CD4-positive, alpha-beta memory T cell (primary cell): ENCODE measurements at regions not wholly inside any gene's neighbourhood (a gene's known extent, or its start where the extent isn't known, plus 50 kb on each side); places are given as distances from the start of the nearest gene placed in this dataset.

ENCODE experiments used
- CTCF ChIA-PET: fragments of 350-600 bp; sonication (Branson Sonifier 250); formaldehyde crosslinking; loops from one replicate; lab custom pipeline; 2021; ENCODE audit warnings: inconsistent platforms; ENCODE audit not compliant: partially characterized antibody; lab: Charles Lee
- POLR2A ChIA-PET: fragments of 350-600 bp; sonication (Branson Sonifier 250); formaldehyde crosslinking; loops from one replicate; lab custom pipeline; 2021; ENCODE audit not compliant: partially characterized antibody; lab: Charles Lee
- DNase-seq, 5 donors: peaks; one replicate each; pipeline versions ENCODE4 v3.0.0 to v3.0.0-alpha.2; 2020 to 2022; ENCODE audit warnings: mixed read lengths in 1 of 5
- H3K27ac ChIP-seq: one replicate; pipeline ENCODE4 v1.7.0; 2013; ENCODE audit warnings: low read depth, low read length
- H3K27me3 ChIP-seq: 2 replicates; pipeline ENCODE4 v1.7.0; 2013; ENCODE audit warnings: mild to moderate bottlenecking, low read length, moderate library complexity; ENCODE audit not compliant: insufficient read depth
- H3K36me3 ChIP-seq: 2 replicates; pipeline ENCODE4 v1.7.0; 2013; ENCODE audit warnings: mild to moderate bottlenecking, low read length, moderate library complexity; ENCODE audit not compliant: insufficient read depth
- H3K4me1 ChIP-seq: 2 replicates; pipeline ENCODE4 v1.7.0; 2013; ENCODE audit warnings: mild to moderate bottlenecking, low read length, moderate library complexity; ENCODE audit not compliant: insufficient read depth
- H3K4me3 ChIP-seq, 2 donors: one replicate each; pipeline ENCODE4 v1.7.0; 2013; ENCODE audit warnings: low read length in 2 of 2, mild to moderate bottlenecking in 1 of 2
- H3K9me3 ChIP-seq, 2 donors: one replicate each; pipeline ENCODE4 v1.7.0; 2013; ENCODE audit warnings: low read length in 2 of 2, control low read depth in 1 of 2; ENCODE audit not compliant: control insufficient read depth in 1 of 2
- H3K27ac Mint-ChIP-seq, 7 donors: one replicate each; pipeline ENCODE4 v1.8.0; 2020 to 2021; ENCODE audit warnings: mixed read lengths in 7 of 7, mild to moderate bottlenecking in 6 of 7, inconsistent platforms in 3 of 7, moderate library complexity in 3 of 7
- H3K27me3 Mint-ChIP-seq, 2 donors: one replicate each; pipeline ENCODE4 v1.8.0; 2020 to 2021; ENCODE audit warnings: mixed read lengths in 2 of 2
- H3K36me3 Mint-ChIP-seq, 2 donors: one replicate each; pipeline ENCODE4 v1.8.0; 2020 to 2021; ENCODE audit warnings: mixed read lengths in 2 of 2, inconsistent platforms in 1 of 2, mild to moderate bottlenecking in 1 of 2
- H3K4me1 Mint-ChIP-seq, 4 donors: one replicate each; pipeline ENCODE4 v1.8.0; 2020 to 2021; ENCODE audit warnings: mixed read lengths in 4 of 4, mild to moderate bottlenecking in 1 of 4
- H3K4me3 Mint-ChIP-seq, 8 donors: one replicate each; pipeline ENCODE4 v1.8.0; 2020 to 2021; ENCODE audit warnings: mixed read lengths in 8 of 8, mild to moderate bottlenecking in 7 of 8, moderate library complexity in 6 of 8, inconsistent platforms in 3 of 8
- H3K9me3 Mint-ChIP-seq, 8 donors: one replicate each; pipeline ENCODE4 v1.8.0; 2020 to 2021; ENCODE audit warnings: mixed read lengths in 8 of 8, mild to moderate bottlenecking in 5 of 8, inconsistent platforms in 3 of 8, moderate library complexity in 1 of 8
- intact Hi-C: fragments of 100-400 bp; cut with micrococcal nuclease; formaldehyde crosslinking; loops from one replicate; pipeline ENCODE4 v1.15.1; 2023

DNA sequence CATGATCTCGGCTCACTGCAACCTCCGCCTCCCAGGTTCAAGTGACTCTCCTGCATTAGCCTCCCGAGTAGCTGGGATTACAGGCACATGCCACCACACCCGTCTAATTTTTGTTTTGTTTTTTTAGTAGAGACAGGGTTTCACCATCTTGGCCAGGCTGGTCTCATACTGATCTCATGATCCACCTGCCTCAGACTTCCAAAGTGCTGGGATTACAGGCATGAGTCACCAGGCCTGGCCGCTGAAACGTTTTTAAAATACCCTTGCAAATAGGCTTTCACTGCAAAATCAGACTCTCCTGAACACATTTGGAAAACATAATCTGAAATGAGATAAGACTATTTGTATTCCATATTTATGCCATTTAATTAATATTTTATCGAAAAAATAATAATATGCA is 826.1 kb upstream of the CNTN5 start:
- Mint-ChIP-seq H3K4me3 (no peak overlapping the region), H3K36me3 (no peaks in the 10 kb centered on the region), H3K27ac (no peak overlapping the region), H3K9me3 (peaks cover 0 to 7% (median 2%) of the 10 kb centered on the region in 8 donors), H3K27me3 (no peaks in the 10 kb centered on the region), H3K4me1 (no peaks in the 10 kb centered on the region)
- intact Hi-C loops: no loop called here
- H3K36me3 ChIP-seq: no peaks in the 10 kb centered on the region
- POLR2A ChIA-PET: no interaction called here
- H3K4me1 ChIP-seq: no peaks in the 10 kb centered on the region
- no peaks in the 10 kb centered on the region for H3K27me3 ChIP-seq
- H3K9me3 ChIP-seq: peaks cover 0 to 2% of the 10 kb centered on the region in 2 donors
- no peak overlapping the region for H3K4me3 ChIP-seq
- no peak overlapping the region for H3K27ac ChIP-seq
- no peak for DNase-seq
- CTCF ChIA-PET: no interaction called here

DNA sequence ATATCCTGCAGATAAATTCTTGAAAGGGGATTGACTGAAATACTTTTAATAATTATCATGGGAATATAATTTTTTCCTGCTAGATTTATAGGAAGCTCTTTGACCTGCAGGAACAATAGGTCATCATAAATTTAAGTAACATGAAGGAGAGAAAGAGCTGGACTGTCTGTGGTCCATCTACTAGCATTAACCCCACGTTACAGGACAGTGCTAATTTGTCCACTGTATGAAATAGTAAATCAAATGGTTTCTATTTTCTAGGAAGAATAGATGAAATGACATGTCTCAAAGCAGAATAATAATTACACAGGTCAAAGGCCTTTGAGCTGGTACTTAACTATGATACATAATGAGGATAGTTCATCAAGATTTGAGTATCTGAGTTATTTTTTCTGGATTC is 825.4 kb upstream of the CNTN5 start:
- ChIA-PET CTCF (no interaction called here), POLR2A (no interaction called here)
- H3K4me3 ChIP-seq: no peak overlapping the region
- no peaks in the 10 kb centered on the region for H3K36me3 ChIP-seq
- Mint-ChIP-seq H3K4me3 (no peak overlapping the region), H3K27me3 (no peaks in the 10 kb centered on the region), H3K36me3 (no peaks in the 10 kb centered on the region), H3K9me3 (peaks cover 0 to 7% (median 0%) of the 10 kb centered on the region in 8 donors), H3K4me1 (no peaks in the 10 kb centered on the region), H3K27ac (no peak overlapping the region)
- no peaks in the 10 kb centered on the region for H3K4me1 ChIP-seq
- peaks cover 0 to 2% of the 10 kb centered on the region in 2 donors for H3K9me3 ChIP-seq
- H3K27me3 ChIP-seq: no peaks in the 10 kb centered on the region
- intact Hi-C loops: no loop called here
- no peak overlapping the region for H3K27ac ChIP-seq
- DNase-seq: no peak

DNA sequence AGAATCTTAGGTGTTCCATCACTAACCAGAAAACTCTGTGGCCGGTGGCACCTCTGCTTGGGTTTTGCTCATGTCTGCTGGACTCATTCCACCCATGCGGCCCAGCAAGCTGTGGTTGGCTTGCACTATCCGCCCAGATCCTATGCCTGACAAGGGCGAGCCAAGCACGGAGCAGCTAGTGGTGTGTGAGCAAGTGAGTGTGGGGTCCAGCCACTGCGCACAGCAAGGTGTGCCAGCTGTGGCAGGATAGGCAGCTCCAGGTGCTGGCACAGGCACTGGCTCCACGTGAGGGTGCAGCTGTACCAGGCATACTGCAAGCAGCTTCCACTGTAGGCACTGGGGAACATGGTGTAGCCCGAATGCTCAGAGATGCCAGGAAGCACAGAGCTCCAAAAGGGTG is 813.7 kb upstream of the CNTN5 start:
- Histone ChIP-seq H3K27me3 (no peaks in the 10 kb centered on the region), H3K27ac (no peak overlapping the region), H3K36me3 (no peaks in the 10 kb centered on the region), H3K9me3 (no peaks in the 10 kb centered on the region), H3K4me3 (no peak overlapping the region), H3K4me1 (no peaks in the 10 kb centered on the region)
- ChIA-PET POLR2A (no interaction called here), CTCF (no interaction called here)
- intact Hi-C loops: no loop called here
- peaks cover 0 to 20% (median 6%) of the 10 kb centered on the region in 8 donors for H3K9me3 Mint-ChIP-seq
- no peaks in the 10 kb centered on the region for H3K36me3 Mint-ChIP-seq
- DNase-seq: no peak
- no peak overlapping the region for H3K27ac Mint-ChIP-seq
- H3K27me3 Mint-ChIP-seq: no peaks in the 10 kb centered on the region
- no peak overlapping the region for H3K4me3 Mint-ChIP-seq
- H3K4me1 Mint-ChIP-seq: no peaks in the 10 kb centered on the region

DNA sequence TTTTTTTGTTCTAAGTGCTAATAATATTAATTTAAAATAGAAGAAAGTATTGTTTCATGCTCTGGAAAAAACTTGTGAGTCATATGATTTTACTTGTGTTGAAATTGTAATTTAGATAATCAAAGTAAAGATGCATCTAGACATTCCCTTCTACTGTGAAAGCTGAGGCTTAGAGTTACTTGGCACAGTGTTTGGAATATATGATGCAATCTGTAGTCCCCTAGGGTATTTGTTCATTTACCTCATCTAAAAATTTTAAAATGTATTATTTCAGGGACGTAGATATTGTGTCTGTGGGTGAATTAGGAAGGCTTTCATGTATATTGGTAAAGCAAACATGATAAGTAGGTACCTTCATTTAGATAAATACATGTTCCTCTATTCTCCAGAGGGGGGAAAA is 793.5 kb upstream of the CNTN5 start:
- Mint-ChIP-seq H3K27ac (no peak overlapping the region), H3K4me3 (no peak overlapping the region), H3K27me3 (no peaks in the 10 kb centered on the region), H3K36me3 (no peaks in the 10 kb centered on the region), H3K9me3 (peaks cover 0 to 7% (median 3%) of the 10 kb centered on the region in 8 donors), H3K4me1 (no peaks in the 10 kb centered on the region)
- H3K36me3 ChIP-seq: no peaks in the 10 kb centered on the region
- H3K27me3 ChIP-seq: no peaks in the 10 kb centered on the region
- DNase-seq: no peak
- ChIA-PET CTCF (no interaction called here), POLR2A (no interaction called here)
- H3K27ac ChIP-seq: no peak overlapping the region
- H3K4me1 ChIP-seq: no peaks in the 10 kb centered on the region
- no peak overlapping the region for H3K4me3 ChIP-seq
- H3K9me3 ChIP-seq: no peaks in the 10 kb centered on the region
- intact Hi-C loops: no loop called here

DNA sequence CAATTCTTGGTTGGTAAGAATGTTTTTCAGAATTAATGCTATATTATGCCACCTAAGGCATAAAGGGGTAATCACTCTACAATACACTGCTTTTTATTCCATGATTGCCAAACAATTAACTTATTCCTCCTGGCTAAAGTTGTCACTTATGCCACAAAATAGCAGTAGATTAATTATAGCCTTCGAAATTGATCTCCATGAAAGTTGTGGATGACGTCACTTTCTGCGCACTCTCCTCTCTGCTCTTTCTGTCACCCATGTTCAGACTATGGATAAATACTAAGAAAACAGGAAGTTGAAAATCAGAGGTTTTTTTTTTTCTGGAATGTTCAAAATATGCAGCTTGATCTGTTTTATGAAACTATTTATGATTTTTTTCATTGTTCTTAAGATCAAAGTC is 790.1 kb upstream of the CNTN5 start:
- no peaks in the 10 kb centered on the region for H3K36me3 Mint-ChIP-seq
- no peaks in the 10 kb centered on the region for H3K4me1 ChIP-seq
- H3K27me3 Mint-ChIP-seq: no peaks in the 10 kb centered on the region
- H3K9me3 ChIP-seq: no peaks in the 10 kb centered on the region
- no peak for DNase-seq
- intact Hi-C loops: no loop called here
- H3K36me3 ChIP-seq: no peaks in the 10 kb centered on the region
- ChIA-PET CTCF (no interaction called here), POLR2A (no interaction called here)
- H3K27ac Mint-ChIP-seq: no peak overlapping the region
- no peaks in the 10 kb centered on the region for H3K27me3 ChIP-seq
- H3K4me1 Mint-ChIP-seq: no peaks in the 10 kb centered on the region
- H3K4me3 Mint-ChIP-seq: no peak overlapping the region
- no peak overlapping the region for H3K4me3 ChIP-seq
- no peak overlapping the region for H3K27ac ChIP-seq
- peaks cover 0 to 8% (median 2%) of the 10 kb centered on the region in 8 donors for H3K9me3 Mint-ChIP-seq

DNA sequence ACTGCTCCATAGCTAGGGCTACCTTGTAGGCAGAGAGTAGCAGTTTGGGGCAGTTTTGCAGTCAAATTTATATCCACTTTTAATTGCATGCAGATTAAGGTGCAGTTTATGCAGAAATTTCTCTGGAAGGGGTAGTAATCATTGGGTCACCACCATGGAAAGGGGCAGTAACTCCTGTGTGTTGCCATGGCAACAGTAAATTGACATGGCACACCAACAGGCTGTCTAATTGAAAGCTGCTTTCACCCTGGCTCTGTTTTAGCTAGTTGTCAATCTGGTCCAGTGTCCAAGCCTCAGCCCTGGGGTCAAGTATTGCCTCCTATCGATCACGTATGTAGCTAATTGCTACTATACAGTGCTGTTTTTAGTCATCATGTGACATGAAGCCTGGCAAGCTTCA is 786.1 kb upstream of the CNTN5 start:
- Mint-ChIP-seq H3K36me3 (no peaks in the 10 kb centered on the region), H3K27me3 (no peaks in the 10 kb centered on the region), H3K4me3 (no peak overlapping the region), H3K4me1 (no peaks in the 10 kb centered on the region), H3K9me3 (peaks cover 0 to 16% (median 5%) of the 10 kb centered on the region in 8 donors), H3K27ac (no peak overlapping the region)
- DNase-seq: no peak
- Histone ChIP-seq H3K9me3 (no peaks in the 10 kb centered on the region), H3K27ac (no peak overlapping the region), H3K36me3 (no peaks in the 10 kb centered on the region), H3K4me3 (no peak overlapping the region), H3K4me1 (no peaks in the 10 kb centered on the region), H3K27me3 (no peaks in the 10 kb centered on the region)
- ChIA-PET POLR2A (no interaction called here), CTCF (no interaction called here)
- intact Hi-C loops: no loop called here

DNA sequence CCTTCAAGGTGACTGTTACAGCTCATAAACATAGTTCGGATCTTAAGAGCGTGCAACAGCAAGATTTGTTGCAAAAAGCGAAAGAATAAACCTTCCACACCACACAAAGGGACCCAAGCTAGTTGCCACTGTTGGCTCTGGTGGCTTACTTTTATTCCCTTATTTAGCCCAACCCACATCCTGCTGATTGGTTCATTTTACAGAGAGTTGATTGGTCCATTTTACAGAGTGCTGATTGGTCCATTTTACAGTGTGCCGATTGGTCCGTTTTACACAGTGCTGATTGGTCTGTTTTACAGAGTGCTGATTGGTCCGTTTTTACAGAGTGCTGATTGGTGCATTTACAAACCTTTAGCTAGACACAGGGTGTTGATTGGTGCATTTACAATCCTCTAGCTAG is 776.9 kb upstream of the CNTN5 start:
- Histone ChIP-seq H3K9me3 (no peaks in the 10 kb centered on the region), H3K4me1 (no peaks in the 10 kb centered on the region), H3K4me3 (no peak overlapping the region), H3K36me3 (no peaks in the 10 kb centered on the region), H3K27ac (no peak overlapping the region), H3K27me3 (no peaks in the 10 kb centered on the region)
- peaks cover 2 to 28% (median 8%) of the 10 kb centered on the region in 8 donors for H3K9me3 Mint-ChIP-seq
- no peak for DNase-seq
- POLR2A ChIA-PET: no interaction called here
- no peaks in the 10 kb centered on the region for H3K4me1 Mint-ChIP-seq
- H3K4me3 Mint-ChIP-seq: no peak overlapping the region
- H3K36me3 Mint-ChIP-seq: no peaks in the 10 kb centered on the region
- H3K27me3 Mint-ChIP-seq: no peaks in the 10 kb centered on the region
- H3K27ac Mint-ChIP-seq: no peak overlapping the region
- intact Hi-C loops: no loop called here
- CTCF ChIA-PET: no interaction called here

DNA sequence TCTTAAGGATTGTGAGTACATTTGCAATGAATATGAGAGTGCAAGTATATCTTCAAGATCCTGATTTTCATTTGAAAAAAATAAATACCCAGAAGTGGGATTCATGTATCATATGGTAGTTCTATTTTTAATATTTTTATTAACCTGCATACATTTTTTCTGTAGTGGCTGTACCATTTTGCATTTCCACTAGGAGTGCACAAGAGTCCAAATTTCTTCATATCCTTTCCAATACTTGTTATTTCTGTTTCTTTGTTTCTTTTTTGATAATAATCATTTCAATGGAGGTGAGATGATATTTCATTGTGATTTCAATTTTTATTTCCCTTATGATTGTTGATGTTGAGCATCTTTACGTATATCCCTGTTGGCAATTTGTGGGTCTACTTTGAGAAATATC is 759.8 kb upstream of the CNTN5 start:
- intact Hi-C loops: no loop called here

More for the DNA sequence above, 759.8 kb upstream of the CNTN5 start:
- Histone ChIP-seq H3K27ac (no peak overlapping the region), H3K4me3 (no peak overlapping the region), H3K9me3 (no peaks in the 10 kb centered on the region), H3K36me3 (no peaks in the 10 kb centered on the region), H3K27me3 (no peaks in the 10 kb centered on the region), H3K4me1 (no peaks in the 10 kb centered on the region)
- CTCF ChIA-PET: no interaction called here
- H3K4me1 Mint-ChIP-seq: no peaks in the 10 kb centered on the region
- H3K9me3 Mint-ChIP-seq: peaks cover 0 to 37% (median 17%) of the 10 kb centered on the region in 8 donors
- DNase-seq: no peak
- no peak overlapping the region for H3K27ac Mint-ChIP-seq
- no peak overlapping the region for H3K4me3 Mint-ChIP-seq
- no peaks in the 10 kb centered on the region for H3K27me3 Mint-ChIP-seq
- POLR2A ChIA-PET: no interaction called here
- no peaks in the 10 kb centered on the region for H3K36me3 Mint-ChIP-seq
